ENCODE measurements at regions not wholly inside any gene's neighbourhood (a gene's known extent, or its start where the extent isn't known, plus 50 kb on each side); places are given as distances from the start of the nearest gene placed in this dataset.

DNA sequence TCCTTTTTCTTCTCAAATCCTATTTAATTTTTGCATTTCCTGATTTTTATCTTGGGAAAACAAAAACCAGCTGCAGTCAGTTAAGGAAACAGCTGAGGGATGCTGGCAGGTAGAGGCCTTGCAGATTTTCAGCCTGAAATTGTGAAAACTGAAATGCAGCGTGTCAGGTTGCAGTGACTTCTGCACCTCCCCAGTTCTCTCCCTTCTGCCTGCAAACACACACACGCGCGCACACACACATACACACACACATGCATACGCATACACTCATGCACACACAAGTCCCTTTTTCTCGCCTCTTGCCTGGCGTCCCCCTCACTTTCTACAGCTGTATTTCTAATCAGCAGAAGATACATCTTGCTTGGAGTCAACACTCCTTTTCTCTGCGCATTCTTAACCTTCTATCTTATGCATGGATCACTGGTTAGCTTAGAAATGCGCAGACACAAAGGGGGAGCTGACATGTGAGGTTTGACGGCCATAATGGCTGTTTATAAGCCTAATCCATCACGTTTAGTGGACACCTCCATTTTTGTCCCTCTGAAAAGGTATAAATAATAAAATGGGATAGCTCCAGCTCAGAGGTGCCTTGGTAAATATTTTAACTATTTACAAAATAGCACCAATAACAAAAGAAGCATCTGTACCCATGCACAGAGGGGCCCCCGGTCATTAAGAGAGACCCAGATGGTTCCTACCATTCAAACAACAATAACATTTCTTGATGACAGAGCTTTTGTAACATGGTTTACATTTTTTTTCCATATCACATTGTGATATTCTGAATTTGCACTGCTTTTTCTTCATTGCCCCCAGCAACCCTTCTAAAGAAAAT, 392.1 kb upstream of the SALL1 start:
- Histone ChIP-seq H2AFZ (ENCODE audit: low read length) (no peak overlapping the region), H3K9me3 (ENCODE audit: low read depth, low read length) (no peaks in the 10 kb centered on the region), H3K4me1 (ENCODE audit: insufficient read depth, low read length) (peaks cover 14% of the 10 kb centered on the region), H3K4me2 (ENCODE audit: insufficient read depth, low read length) (no peak overlapping the region), H4K20me1 (ENCODE audit: insufficient read depth, low read length) (no peaks in the 10 kb centered on the region), H3K79me2 (ENCODE audit: insufficient read depth, low read length) (no peaks in the 10 kb centered on the region), H3K36me3 (ENCODE audit: insufficient read depth, low read length) (no peaks in the 10 kb centered on the region), H3K4me3 (ENCODE audit: insufficient read depth, low read length) (no peak overlapping the region), H3K27me3 (ENCODE audit: insufficient read depth, low read length) (no peaks in the 10 kb centered on the region), H3K27ac (ENCODE audit: low read depth, low read length) (no peak overlapping the region)
- no peak for DNase-seq (ENCODE audit: insufficient read length, low spot score, missing footprints)
- TF ChIP-seq, protein P1, sequence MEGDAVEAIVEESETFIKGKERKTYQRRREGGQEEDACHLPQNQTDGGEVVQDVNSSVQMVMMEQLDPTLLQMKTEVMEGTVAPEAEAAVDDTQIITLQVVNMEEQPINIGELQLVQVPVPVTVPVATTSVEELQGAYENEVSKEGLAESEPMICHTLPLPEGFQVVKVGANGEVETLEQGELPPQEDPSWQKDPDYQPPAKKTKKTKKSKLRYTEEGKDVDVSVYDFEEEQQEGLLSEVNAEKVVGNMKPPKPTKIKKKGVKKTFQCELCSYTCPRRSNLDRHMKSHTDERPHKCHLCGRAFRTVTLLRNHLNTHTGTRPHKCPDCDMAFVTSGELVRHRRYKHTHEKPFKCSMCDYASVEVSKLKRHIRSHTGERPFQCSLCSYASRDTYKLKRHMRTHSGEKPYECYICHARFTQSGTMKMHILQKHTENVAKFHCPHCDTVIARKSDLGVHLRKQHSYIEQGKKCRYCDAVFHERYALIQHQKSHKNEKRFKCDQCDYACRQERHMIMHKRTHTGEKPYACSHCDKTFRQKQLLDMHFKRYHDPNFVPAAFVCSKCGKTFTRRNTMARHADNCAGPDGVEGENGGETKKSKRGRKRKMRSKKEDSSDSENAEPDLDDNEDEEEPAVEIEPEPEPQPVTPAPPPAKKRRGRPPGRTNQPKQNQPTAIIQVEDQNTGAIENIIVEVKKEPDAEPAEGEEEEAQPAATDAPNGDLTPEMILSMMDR (IDR thresholded peaks at IDR 0.05; ENCODE audit: extremely low read depth, low read depth, low read length), result no peak

DNA sequence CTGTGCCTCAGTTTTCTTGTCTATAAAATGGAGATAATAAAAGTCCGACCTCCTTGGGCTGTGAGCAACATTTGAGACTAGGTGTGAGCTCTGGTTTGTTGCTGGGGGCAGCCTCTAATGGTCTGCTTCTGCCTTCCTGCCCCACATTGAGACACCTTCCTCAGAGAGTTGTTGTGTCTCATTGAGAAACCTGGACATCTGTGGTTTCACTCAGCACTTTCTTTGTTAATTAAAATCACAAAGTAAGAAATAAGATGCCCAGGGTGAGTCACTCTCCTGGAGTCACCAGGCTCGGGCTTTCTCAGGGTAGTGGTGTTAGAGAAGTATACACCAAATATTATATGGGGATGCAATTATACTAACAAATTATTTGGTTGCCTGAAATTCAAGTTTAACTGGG, 389.2 kb upstream of the SALL1 start:
- Histone ChIP-seq H4K20me1 (ENCODE audit: insufficient read depth, low read length) (no peaks in the 10 kb centered on the region), H3K27me3 (ENCODE audit: insufficient read depth, low read length) (no peaks in the 10 kb centered on the region), H3K9me3 (ENCODE audit: low read depth, low read length) (no peaks in the 10 kb centered on the region), H3K79me2 (ENCODE audit: insufficient read depth, low read length) (no peaks in the 10 kb centered on the region), H3K4me1 (ENCODE audit: insufficient read depth, low read length) (peaks cover 14% of the 10 kb centered on the region), H2AFZ (ENCODE audit: low read length) (no peak overlapping the region), H3K4me2 (ENCODE audit: insufficient read depth, low read length) (no peak overlapping the region), H3K27ac (ENCODE audit: low read depth, low read length) (no peak overlapping the region), H3K36me3 (ENCODE audit: insufficient read depth, low read length) (no peaks in the 10 kb centered on the region), H3K4me3 (ENCODE audit: insufficient read depth, low read length) (no peak overlapping the region)
- DNase-seq (ENCODE audit: insufficient read length, low spot score, missing footprints), result no peak
- TF ChIP-seq, protein P1 (IDR thresholded peaks at IDR 0.05; ENCODE audit: extremely low read depth, low read depth, low read length), result no peak

DNA sequence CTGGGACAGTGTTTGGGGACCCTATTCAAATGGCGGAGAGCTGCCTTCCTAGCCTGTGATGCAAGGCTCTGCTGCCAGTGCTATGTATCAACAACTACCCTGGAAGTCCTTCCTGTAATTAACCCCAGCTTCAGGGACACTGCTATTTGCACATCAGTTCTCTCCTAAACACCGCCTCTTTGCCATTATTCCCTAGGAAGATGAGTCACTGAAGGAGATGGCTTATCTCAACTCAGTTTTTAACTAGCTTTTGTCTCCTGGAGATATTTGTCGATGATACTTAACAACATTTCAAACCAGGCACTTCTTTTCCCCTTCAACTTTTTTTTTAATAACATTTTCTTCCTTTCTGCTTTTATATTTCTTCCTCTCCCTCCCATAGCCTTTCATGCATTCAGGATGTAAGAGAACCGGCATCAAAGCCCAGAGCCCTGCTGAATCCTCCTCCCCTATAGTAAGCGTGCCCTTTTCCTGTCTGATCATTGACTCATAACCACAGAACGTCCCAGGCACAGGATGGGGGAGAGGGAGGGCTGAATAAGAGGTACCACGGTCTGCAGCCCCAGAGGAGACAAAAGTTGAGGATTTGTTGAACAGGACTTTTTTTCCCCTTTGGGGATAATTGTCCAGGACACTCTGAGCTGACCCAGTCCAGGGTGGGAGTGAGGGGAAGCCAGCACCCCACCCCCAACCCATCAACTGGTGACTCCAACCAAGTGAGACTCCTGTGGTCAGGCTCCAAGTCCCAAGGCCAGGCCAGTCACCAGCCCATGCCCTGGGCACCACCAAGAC, 387.8 kb upstream of the SALL1 start:
- Histone ChIP-seq H3K9me3 (ENCODE audit: low read depth, low read length) (no peaks in the 10 kb centered on the region), H3K4me3 (ENCODE audit: insufficient read depth, low read length) (no peak overlapping the region), H3K4me2 (ENCODE audit: insufficient read depth, low read length) (peak overlapping the region; percentile 41), H3K79me2 (ENCODE audit: insufficient read depth, low read length) (no peaks in the 10 kb centered on the region), H3K27ac (ENCODE audit: low read depth, low read length) (peak overlapping the region; percentile 35), H3K27me3 (ENCODE audit: insufficient read depth, low read length) (no peaks in the 10 kb centered on the region), H3K36me3 (ENCODE audit: insufficient read depth, low read length) (no peaks in the 10 kb centered on the region), H4K20me1 (ENCODE audit: insufficient read depth, low read length) (no peaks in the 10 kb centered on the region), H2AFZ (ENCODE audit: low read length) (peak overlapping the region; percentile 28), H3K4me1 (ENCODE audit: insufficient read depth, low read length) (peaks cover 14% of the 10 kb centered on the region)
- peak; percentile 82 for DNase-seq (ENCODE audit: insufficient read length, low spot score, missing footprints)
- TF ChIP-seq, protein P1 (IDR thresholded peaks at IDR 0.05; ENCODE audit: extremely low read depth, low read depth, low read length), result no peak

DNA sequence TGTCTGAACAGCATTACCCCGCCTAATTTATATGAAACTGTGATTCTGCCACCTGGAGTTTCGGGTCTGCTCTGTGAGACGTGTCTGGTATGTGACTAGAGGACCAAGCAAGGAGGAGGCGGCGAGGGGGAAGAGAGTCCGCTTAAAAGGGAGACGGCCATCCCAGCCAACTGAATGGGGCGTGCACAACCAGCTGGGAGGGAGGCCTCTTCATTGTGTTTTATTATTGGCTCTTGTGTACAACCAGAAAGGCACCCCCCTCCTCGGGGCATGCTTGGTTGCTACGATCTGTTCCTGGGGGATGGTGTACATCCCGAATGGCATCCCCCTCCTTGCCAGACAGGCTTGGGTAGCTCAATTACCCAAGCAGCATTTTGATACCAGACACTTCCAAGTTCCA, 384.5 kb upstream of the SALL1 start:
- no peak overlapping the region for H3K27ac ChIP-seq (ENCODE audit: low read depth, low read length)
- H3K9me3 ChIP-seq (ENCODE audit: low read depth, low read length), result no peaks in the 10 kb centered on the region
- no peaks in the 10 kb centered on the region for H3K36me3 ChIP-seq (ENCODE audit: insufficient read depth, low read length)
- no peak overlapping the region for H3K4me3 ChIP-seq (ENCODE audit: insufficient read depth, low read length)
- TF ChIP-seq, protein P1 (IDR thresholded peaks at IDR 0.05; ENCODE audit: extremely low read depth, low read depth, low read length), result no peak
- H4K20me1 ChIP-seq (ENCODE audit: insufficient read depth, low read length), result no peaks in the 10 kb centered on the region
- H3K27me3 ChIP-seq (ENCODE audit: insufficient read depth, low read length), result no peaks in the 10 kb centered on the region
- peaks cover 14% of the 10 kb centered on the region for H3K4me1 ChIP-seq (ENCODE audit: insufficient read depth, low read length)
- H3K4me2 ChIP-seq (ENCODE audit: insufficient read depth, low read length), result no peak overlapping the region
- H2AFZ ChIP-seq (ENCODE audit: low read length), result no peak overlapping the region
- no peak for DNase-seq (ENCODE audit: insufficient read length, low spot score, missing footprints)
- H3K79me2 ChIP-seq (ENCODE audit: insufficient read depth, low read length), result no peaks in the 10 kb centered on the region
